Osteocyte (in vitro differentiated cells): ENCODE measurements at regions not wholly inside any gene's neighbourhood (a gene's known extent, or its start where the extent isn't known, plus 50 kb on each side); places are given as distances from the start of the nearest gene placed in this dataset.

ENCODE experiments used
- DNase-seq: peaks from one replicate; pipeline ENCODE4 v3.0.0; 2021; ENCODE audit warnings: mixed read lengths; ENCODE audit not compliant: unreplicated experiment; ENCODE audit errors: extremely low spot score
- H3K27ac Mint-ChIP-seq: one replicate; pipeline ENCODE4 v1.8.0; 2021; ENCODE audit warnings: mild to moderate bottlenecking, mixed read lengths; ENCODE audit not compliant: unreplicated experiment
- H3K27me3 Mint-ChIP-seq: one replicate; pipeline ENCODE4 v1.8.0; 2021; ENCODE audit warnings: mixed read lengths; ENCODE audit not compliant: unreplicated experiment
- H3K36me3 Mint-ChIP-seq: one replicate; pipeline ENCODE4 v1.8.0; 2021; ENCODE audit warnings: mixed read lengths; ENCODE audit not compliant: unreplicated experiment
- H3K4me1 Mint-ChIP-seq: one replicate; pipeline ENCODE4 v1.8.0; 2021; ENCODE audit warnings: mixed read lengths; ENCODE audit not compliant: unreplicated experiment
- H3K4me3 Mint-ChIP-seq: one replicate; pipeline ENCODE4 v1.8.0; 2021; ENCODE audit warnings: mild to moderate bottlenecking, moderate library complexity, mixed read lengths; ENCODE audit not compliant: unreplicated experiment
- H3K9me3 Mint-ChIP-seq: one replicate; pipeline ENCODE4 v1.8.0; 2021; ENCODE audit warnings: mixed read lengths; ENCODE audit not compliant: unreplicated experiment
- CTCF ChIP-seq: fragments of 200-600 bp; sonication (generic); IDR thresholded peaks from 2 replicates; pipeline ENCODE4 v1.5.0; 2021; ENCODE audit warnings: antibody characterized with exemption, mild to moderate bottlenecking, moderate library complexity

DNA sequence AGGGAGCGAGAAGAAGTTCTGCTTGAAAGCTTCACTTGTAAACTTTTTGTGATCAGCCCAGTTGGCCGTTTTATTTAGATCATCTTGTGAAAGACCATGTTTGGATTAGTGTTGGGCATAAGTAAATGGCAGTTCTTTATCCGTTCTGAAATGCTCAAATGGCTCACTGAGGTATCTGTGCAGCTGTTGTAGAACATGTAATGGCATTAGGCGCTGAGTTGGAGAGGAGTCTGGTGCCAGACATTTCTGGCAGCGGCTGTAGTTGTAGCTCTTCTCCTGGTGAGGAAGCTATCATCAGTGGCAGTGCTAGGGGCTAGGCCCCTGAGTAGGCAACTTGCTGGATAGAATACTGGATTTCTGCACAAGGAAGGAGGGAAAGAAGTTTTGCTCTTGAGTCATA lies 321.6 kb downstream of the LMO4 start:
- Mint-ChIP-seq H3K27ac (no peak overlapping the region), H3K36me3 (no peaks in the 10 kb centered on the region), H3K9me3 (no peaks in the 10 kb centered on the region), H3K4me1 (no peaks in the 10 kb centered on the region), H3K4me3 (no peak overlapping the region), H3K27me3 (no peaks in the 10 kb centered on the region)
- no peak for DNase-seq
- TF ChIP-seq CTCF = no peak

- no peak for DNase-seq
- no peaks in the 10 kb centered on the region for H3K27me3 Mint-ChIP-seq
- H3K27ac Mint-ChIP-seq = no peak overlapping the region
- no peak overlapping the region for H3K4me3 Mint-ChIP-seq
- no peak for TF ChIP-seq CTCF
- H3K9me3 Mint-ChIP-seq = peaks cover 3% of the 10 kb centered on the region
- no peaks in the 10 kb centered on the region for H3K4me1 Mint-ChIP-seq
- H3K36me3 Mint-ChIP-seq = no peaks in the 10 kb centered on the region
These were observed 323.5 kb downstream of the LMO4 start for GRCh38 chr1:87652176-87652575.

DNA sequence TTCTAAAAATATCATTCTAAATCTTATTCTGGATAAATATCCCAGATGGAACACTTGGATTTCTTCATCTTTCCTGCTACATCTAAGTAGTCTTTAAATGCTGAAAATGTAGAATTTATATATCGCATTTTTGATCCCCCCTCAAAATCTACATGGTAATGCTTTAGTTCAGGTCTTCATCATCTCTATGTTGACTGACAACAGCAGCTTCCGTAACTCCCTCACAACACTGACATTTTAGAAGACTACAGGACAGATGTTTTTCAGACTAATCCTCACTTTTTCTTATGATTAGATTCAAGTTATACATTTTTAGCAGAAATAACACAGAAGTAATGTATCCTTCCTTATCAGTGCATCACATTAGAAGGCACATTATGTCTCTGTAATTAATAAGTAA lies 336.5 kb downstream of the LMO4 start:
- Mint-ChIP-seq H3K27me3 (peaks cover 4% of the 10 kb centered on the region), H3K27ac (no peak overlapping the region), H3K9me3 (peaks cover 6% of the 10 kb centered on the region)

GRCh38 chr1:87666681-87667080 lies 338.0 kb downstream of the LMO4 start:
- Mint-ChIP-seq H3K36me3 (no peaks in the 10 kb centered on the region), H3K27me3 (peaks cover 4% of the 10 kb centered on the region), H3K4me3 (no peak overlapping the region), H3K9me3 (peaks cover 4% of the 10 kb centered on the region), H3K4me1 (no peaks in the 10 kb centered on the region), H3K27ac (no peak overlapping the region)
- no peak for DNase-seq
- no peak for TF ChIP-seq CTCF

More for the DNA sequence above, 336.5 kb downstream of the LMO4 start:
- Mint-ChIP-seq H3K36me3 (no peaks in the 10 kb centered on the region), H3K4me3 (no peak overlapping the region), H3K4me1 (no peaks in the 10 kb centered on the region)
- TF ChIP-seq CTCF = no peak
- no peak for DNase-seq

- Mint-ChIP-seq H3K9me3 (no peaks in the 10 kb centered on the region), H3K4me3 (no peak overlapping the region), H3K27me3 (peaks cover 4% of the 10 kb centered on the region)
These were observed 341.0 kb downstream of the LMO4 start for GRCh38 chr1:87669674-87670073.

More at GRCh38 chr1:87669674-87670073, 341.0 kb downstream of the LMO4 start:
- DNase-seq = no peak
- Mint-ChIP-seq H3K36me3 (no peaks in the 10 kb centered on the region), H3K4me1 (no peaks in the 10 kb centered on the region), H3K27ac (no peak overlapping the region)
- no peak for TF ChIP-seq CTCF
